GM19035 (cell line): ENCODE measurements at regions not wholly inside any gene's neighbourhood (a gene's known extent, or its start where the extent isn't known, plus 50 kb on each side); places are given as distances from the start of the nearest gene placed in this dataset.
"Not testable (repeated sequence)": the region's sequence is repeated elsewhere in the genome, so short reads cannot be mapped to it uniquely, and the experiment has no call there.

Source experiments
- ATAC-seq: cut with Tn5 transposase; IDR thresholded peaks from one replicate; pipeline ENCODE4 v1.9.1; 2021; ENCODE audit not compliant: unreplicated experiment

DNA sequence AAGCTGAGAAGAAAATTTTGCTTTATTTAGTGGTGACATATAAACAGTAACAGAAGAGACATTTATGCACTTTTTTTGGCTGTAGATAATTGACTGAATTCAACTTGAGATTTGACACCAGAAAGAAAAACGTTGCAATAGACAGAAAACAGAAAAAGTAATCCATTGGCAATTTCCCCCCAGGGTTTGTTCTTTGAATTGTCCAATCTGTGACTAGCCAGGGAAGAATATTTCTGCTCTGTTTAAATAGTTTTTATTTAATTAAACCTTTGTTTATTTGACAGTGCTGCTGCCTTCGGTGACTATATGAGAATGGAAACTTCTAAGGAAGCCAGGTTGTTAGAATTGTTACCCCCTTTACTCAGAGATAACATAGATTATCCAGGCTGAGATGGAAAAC lies 210.6 kb downstream of the DEPDC1B start:
- ATAC-seq, result no peak

DNA sequence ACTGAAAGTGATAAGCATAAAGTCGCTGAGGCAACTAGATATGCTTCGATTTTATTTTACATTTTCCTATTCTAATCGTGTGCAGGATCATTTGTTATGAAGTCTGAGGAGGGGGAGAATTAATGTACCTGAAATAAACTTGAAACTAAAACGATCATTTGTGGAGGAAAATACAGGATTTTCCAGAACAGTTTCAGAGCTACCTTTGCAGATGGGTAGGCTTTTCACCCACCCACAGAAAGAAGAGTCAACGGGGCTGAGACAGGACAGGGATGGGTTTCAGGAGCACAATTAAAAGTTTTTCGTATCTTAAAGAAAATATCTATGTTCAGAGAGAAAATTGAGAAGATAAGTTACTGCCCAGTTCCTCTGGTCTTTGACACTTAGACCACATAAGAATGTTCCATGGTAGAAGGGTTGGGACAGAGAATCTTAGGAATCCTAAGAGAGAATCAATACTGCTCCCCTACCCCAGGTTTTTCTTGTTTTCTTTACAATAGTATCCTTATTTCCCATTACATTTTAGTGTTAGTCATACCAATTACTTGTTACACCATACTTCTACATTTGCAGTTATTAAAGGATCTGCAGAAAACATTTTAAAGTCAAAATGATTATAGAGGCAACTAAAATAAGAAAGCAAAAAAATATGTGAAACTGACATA lies 211.4 kb downstream of the DEPDC1B start:
- ATAC-seq, result no peak

DNA sequence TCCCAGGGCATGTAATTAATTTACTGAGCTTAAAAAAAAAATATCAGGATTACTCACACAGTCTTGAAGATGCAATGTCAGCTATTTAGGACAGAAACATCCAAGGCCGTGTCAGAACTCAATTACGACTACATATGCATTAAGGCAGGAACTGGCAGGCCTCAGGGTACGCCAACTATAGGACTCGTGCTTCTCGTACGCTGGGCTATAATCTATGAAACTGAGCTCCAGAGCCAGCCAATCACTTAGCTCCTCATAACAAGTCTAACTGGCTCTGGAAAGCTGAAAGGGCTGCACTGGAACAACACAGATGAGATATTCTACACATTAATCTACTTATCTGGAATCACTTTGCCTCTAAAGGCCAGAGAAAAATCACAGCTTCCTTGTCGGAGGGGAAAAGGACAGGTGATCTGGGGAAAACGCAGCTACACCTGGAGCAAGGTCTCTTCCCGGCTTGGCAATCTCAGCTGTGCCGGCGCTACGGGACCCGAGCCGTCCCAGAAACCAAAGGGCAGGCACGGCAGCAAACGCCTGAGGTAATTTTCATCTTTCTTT lies 212.0 kb downstream of the DEPDC1B start:
- no peak for ATAC-seq

DNA sequence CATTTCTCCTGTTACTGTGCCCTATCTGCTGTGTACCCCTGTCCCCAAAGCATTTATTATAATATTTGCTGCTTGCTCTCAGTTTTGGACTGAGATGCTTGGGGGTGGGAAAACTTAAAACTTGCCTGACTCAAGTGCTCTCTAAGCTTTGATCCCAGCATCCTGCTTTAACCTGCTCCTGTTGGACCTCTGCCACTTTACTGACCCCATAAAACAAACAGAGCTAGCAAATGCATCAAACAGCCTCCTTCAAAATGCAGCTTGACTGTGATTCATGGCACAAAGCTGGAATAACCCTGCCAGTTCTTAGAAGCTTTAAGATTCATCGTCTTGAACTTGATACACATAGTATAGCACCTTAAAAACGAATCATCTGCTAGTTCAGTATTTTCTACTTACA lies 212.5 kb downstream of the DEPDC1B start:
- ATAC-seq, result no peak

- ATAC-seq, result no peak
Observed at GRCh38 chr5:60485361-60485760, 214.6 kb downstream of the DEPDC1B start.

DNA sequence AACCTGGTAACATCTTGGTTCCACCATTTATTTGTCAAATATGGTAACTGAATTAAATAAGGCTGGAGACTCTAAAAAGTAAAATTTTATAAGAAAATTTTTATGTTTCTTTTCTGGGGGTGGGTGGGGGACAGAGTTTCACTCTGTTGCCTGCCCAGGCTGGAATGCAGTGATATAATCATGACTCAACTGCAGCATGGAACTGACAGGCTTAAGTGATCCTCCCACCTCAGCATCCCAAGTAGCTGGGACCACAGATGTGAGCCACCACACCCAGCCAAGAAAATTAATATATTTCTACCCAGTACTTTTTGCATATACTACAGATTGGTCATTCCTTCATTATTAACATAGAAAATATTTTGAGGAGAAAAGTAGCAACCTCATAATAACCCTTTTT lies 216.9 kb downstream of the DEPDC1B start:
- no peak for ATAC-seq

GRCh38 chr5:60482301-60482700 lies 217.7 kb downstream of the DEPDC1B start:
- ATAC-seq, result no peak

GRCh38 chr5:60479542-60479941 lies 220.4 kb downstream of the DEPDC1B start:
- ATAC-seq, result no peak

GRCh38 chr5:60477849-60478248 lies 222.1 kb downstream of the DEPDC1B start:
- no peak for ATAC-seq

GRCh38 chr5:60473654-60474053 lies 226.3 kb downstream of the DEPDC1B start:
- no peak for ATAC-seq

GRCh38 chr5:60473027-60473426 lies 226.9 kb downstream of the DEPDC1B start:
- ATAC-seq, result not testable (repeated sequence)

DNA sequence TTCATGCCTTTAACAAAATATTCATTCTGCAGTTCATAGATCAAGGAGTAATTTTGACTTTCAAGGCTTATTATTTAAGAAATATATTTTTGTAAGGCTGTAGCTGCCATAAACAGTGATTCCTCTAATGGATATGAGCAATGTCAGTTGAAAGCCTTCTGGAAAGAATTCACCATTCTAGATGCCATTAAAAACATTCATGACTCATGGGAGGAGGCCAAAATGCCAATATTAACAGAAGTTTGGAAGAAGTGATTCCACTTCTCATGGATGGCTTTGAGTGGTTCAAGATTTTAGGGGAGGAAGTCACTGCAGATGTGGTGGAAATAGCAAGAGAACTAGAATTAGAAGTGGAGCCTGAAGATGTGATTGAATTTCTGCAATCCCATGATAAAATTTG lies 229.1 kb downstream of the DEPDC1B start:
- ATAC-seq, result no peak

- ATAC-seq, result no peak
Observed at GRCh38 chr5:60469286-60469685, 230.7 kb downstream of the DEPDC1B start.

DNA sequence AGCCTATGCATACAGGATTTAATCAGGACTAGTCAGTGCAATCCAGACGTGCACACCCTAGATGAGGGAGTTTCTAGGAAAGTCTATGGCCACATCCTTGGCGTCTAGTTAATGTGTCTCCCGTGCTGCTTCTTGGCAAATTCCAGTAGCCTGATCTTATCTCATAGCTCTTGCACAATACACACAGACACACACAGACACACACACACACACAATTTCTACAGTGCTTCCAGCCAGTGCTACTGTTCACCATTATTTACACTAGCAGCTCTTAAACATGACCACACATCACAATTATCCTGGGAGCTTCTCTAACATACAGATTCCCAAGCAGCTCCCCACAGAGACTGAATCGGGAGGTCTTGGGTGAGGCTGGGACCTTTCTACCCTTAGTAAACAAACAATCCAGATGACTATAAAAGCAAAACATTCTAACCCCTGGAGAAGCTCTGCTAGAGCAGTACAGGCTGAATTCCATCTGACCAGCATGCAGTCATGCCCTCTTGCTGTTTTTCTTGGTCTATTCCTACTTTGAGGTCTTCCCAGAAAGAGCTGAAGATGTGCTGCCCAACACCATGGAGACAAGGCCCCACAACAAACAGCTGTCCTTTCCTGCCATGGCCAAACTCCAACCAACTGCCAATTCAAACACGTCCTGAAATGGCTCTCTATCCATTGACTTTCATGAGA lies 236.6 kb downstream of the DEPDC1B start:
- no peak for ATAC-seq

GRCh38 chr5:60458666-60459065 lies 241.3 kb downstream of the DEPDC1B start:
- no peak for ATAC-seq

DNA sequence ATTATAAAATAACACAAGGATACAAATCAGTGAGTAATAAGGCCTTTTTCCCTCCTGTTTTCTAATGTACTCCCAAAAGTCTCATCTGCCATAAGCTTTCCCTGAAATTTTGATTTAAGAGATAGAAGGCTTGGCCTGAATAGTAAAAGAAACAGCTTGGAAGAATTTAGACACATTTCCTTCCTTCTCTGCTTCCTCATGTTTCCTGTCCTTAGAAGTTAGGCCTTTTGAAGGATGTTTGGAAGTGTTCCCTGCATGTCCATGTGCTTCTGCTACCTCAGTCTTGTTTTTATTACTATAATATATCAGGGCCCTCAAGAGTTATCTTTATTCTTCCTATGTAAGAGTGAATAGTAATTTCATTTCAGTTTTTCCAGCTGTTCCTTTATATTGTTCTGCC lies 242.7 kb downstream of the DEPDC1B start:
- ATAC-seq, result no peak

DNA sequence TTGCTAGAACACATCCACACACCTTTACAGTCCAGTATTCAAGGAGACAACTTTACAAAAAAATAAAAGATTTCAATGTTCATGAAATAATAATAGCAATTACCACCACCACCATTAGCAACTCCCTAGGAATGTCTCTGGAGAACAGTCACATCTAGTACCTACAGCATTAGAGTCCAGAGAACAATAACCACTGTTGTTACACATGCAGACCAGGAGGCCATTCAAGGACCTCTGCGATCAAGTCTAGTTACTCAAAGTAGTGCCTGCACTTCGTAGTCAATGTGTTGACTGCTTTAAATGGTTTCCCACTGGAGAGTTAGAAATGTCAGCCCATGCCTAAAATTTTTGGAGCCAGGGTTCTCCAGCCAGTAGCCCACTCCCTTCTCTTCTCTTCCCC lies 244.4 kb downstream of the DEPDC1B start:
- no peak for ATAC-seq

GRCh38 chr5:60454277-60454676 lies 245.7 kb downstream of the DEPDC1B start:
- not testable (repeated sequence) for ATAC-seq

- ATAC-seq, result no peak
Observed at GRCh38 chr5:60453186-60453976, 246.6 kb downstream of the DEPDC1B start.

GRCh38 chr5:60448600-60448999 lies 251.4 kb downstream of the DEPDC1B start:
- no peak for ATAC-seq

GRCh38 chr5:60447488-60447920 lies 252.5 kb downstream of the DEPDC1B start:
- ATAC-seq, result no peak

DNA sequence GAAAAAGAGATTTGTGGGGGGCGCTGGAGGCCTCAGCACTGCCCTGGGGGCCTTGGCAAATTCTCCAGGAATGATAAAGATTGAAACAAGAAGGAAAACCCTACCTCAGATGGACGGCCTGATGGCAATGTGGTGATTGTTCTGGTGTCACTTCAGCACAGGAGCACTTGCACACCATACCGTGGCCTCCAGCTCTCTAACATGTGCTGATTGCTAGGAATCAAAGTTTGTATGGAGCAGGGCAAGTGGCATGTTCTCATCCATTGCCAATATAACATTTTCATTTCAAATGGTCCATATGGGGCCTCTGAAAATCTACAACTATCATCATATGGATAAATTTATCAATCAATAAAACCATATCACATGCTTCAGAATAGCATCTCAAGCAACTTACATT lies 253.0 kb downstream of the DEPDC1B start:
- no peak for ATAC-seq
